Activated naive CD4-positive, alpha-beta T cell treated with Interleukin-2 at 50 U/mL for 16 hours (primary cell): ENCODE measurements at regions not wholly inside any gene's neighbourhood (a gene's known extent, or its start where the extent isn't known, plus 50 kb on each side); places are given as distances from the start of the nearest gene placed in this dataset.

Source experiments
- DNase-seq: peaks from one replicate; pipeline ENCODE4 v3.0.0-alpha.2; 2020

DNA sequence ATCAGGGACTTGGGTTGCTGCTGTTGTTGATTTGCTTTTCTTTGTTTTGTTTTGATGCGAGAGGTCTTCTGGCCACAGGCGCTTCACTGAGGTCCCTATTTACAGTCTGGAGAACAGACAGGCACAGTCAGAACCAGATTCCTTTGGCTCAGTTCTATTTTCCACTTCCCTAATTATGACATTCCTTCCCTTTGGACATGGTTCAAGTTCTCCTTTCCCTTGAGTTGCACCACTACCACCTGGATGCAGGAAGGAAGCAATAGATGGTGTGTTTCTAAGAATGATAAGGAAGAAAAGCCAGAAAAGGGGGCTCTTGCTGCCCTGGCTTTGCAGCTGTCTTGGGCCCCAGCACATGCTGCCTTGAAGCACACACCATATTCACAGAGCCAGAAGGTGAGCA lies 160.6 kb downstream of the MAF start:
- no peak for DNase-seq

DNA sequence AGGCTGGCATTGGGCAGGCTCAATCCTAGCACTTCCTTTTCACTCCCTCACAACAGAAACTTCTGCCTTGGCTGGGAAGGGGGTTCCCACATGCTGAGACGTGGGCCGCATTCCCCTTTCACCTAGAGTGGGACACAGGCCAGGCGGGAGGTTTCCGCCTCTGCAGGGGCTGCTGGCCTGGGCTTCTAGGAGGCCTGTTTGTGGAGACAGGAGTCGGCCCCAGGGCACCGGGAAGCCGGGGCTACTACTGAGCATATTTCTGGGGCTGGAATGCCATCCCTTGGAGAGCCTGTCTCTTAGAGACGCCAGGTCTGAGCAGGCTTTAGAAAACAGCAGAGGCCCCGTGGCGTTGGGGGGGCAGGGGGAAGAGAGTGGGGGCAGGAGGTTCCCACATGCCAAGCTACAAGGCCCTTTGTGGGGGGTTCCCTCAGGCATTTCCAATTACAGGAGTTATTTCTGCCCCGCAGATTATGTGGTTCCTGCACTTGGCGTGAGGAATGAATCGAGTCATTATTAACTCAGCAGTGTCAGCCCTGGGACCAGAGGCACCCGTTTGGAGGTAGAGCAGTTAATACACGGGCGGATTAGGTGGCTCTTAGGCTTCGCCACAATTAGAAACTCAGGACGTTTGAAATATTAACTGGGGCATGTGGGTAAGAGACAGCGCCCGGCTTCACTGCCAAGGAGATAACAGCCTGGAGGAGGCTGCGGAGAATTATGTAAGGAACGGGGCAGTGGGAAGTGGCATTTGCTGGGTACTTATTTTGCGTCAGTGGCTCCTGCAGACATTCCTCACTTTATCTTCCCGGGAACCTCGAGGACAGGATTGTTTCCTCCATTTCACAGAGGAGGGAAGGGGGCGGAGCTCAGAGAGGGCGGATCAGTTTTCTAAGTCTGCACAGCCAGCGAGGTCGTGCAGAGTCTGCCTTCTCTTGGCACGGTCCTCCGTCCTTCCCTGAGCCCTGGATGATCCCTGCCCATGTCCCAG lies 162.5 kb downstream of the MAF start:
- no peak for DNase-seq

DNA sequence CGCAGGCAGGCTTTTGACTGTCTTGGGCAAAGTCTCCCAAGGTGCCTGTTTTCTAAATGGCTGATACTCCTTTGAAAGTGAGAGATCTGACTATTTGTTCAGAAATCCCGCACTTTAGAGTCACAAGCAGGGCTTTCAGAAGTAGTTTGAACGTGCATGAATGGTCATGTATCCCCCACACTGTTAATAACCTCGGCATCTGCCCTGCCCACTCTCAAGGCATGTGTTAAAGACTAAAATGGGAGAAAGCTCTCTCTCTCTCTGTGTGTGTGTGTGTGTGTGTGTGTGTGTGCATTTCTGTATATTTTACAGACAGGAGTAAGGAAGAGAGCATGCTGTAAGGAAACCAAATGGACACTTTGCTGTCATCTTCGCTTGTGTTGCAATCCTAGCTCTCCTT lies 163.7 kb downstream of the MAF start:
- no peak for DNase-seq

DNA sequence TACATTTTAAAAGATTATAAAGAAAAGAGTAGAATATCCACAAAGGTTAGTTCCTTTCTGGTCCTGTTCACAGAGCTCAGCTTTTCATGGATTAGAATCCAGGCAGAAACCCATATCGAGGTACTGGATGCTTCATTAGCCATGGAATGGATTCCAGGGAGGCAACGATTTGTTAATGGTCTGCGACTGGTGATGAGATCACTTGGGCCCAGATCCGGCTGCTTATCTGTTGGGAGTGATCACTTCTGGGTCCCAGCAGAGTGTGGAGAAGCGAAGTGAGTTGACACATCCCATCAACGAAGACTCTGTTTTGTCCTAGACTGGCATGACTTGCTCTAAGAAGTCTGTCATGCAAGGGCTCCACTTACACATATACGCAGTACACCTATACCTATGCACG lies 165.8 kb downstream of the MAF start:
- no peak for DNase-seq

DNA sequence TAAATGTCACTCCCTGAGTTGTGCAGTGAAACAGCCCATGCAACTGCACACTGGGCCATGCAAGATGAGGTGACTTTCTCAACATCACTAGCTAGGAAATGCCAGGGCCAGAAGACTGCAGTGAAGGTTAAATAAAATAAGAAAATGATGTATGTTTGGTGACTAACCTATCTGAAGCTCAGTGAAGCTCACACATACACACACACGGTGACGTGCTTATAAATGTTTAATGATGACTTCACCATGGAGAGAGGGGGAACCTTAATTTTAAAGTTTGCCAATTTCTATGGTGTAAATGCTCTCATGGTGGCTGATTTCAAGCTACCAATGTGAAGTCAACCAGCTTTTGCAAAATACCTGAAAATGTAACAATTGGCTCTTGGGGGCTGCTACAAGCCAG lies 166.4 kb downstream of the MAF start:
- no peak for DNase-seq

DNA sequence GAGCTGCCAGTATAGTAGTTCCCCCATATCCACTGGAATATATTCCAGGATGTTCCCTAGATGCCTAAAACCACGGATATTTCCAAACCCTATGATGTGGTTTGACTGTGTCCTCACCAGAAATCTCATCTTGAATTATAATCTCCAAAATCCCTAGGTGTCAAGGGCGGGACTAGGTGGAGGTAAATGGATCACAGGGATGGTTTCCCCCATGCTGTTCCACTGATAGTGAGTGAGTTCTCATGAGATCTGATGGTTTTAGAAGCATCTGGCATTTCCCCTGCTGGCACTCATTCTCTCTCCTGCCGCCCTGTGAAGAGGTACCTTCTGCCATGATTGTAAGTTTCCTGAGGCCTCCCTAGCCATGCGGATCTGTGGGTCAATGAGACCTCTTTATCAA lies 168.6 kb downstream of the MAF start:
- no peak for DNase-seq

DNA sequence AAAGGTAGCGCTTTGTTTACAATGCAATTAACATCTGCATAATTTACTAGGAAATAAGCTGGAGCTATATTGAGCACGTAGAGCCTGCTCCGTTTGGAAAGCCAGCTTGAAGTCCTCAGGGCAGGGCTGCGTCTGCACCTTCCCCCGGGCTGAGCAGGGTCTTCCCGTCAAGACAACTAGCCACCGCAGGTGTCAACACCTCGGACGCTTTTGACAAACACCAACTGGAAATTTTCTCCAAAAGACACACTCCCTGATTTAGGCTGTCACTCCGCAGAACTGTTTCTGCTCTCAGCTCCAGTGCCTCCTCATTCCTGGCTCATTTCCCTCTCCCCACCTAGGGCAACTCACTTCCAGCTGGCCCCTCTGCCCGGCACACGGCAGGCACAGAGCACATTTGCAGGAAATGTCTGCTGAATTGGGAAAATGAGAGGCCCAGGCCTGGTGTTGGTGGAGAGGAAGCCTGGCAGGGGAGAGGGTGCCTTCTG lies 170.3 kb downstream of the MAF start:
- DNase-seq = no peak

DNA sequence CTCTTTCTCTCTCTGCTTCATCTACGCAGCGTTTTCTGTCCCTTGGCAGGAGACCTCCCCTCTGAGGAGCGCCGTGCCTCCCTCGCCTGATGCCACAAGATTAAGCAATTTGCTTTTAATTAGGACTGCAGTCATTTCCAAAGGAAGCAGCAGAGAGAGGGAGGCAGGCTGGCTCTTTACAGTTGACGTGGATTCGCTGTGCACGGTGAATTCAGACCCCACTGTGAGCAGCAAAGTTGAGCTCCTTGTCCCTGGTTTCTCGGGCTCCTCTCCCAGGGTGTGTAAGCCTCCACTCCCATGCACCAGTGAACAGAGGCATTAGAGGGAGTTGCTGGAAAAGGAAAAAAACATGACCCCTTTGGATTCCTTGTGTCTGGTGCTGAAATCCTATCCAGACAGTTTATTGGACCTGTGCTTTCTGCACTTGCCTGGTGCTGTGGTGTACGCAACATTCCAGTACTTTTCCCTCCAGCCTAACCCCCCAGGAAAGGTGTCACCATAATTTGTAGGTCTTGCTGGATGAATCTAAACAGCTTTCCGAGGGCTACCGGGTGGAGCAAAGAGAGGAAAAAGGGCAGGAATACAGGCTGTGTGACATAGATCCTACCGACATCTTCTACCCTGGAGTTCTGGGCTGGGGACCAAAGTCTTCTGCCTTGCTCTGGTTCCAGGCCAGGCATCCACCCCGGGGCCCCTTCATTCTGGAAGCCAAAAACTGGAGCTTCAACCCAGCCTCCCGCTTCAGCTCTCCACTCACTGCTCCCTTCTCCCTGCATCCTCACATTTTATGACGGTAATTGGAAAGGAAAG lies 171.0 kb downstream of the MAF start:
- no peak for DNase-seq

DNA sequence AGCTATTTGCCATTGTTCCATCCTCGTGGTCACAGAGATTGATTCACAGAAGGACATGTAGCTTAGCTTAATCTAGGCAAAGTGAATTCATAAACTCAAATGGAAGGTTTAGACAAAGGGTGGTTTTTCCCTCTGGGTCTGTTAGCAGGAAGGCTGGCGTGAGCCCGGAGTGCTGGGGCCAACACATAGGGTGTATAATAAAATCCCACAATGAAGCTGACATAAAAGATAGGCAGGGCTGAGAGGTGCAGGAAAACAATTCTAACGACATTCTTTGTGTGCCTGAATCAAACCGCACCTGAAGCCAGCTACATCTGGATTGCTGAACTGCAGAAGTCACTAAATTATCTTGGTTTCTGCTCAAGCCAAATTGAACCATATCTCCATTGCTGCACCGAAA lies 173.9 kb downstream of the MAF start:
- no peak for DNase-seq

DNA sequence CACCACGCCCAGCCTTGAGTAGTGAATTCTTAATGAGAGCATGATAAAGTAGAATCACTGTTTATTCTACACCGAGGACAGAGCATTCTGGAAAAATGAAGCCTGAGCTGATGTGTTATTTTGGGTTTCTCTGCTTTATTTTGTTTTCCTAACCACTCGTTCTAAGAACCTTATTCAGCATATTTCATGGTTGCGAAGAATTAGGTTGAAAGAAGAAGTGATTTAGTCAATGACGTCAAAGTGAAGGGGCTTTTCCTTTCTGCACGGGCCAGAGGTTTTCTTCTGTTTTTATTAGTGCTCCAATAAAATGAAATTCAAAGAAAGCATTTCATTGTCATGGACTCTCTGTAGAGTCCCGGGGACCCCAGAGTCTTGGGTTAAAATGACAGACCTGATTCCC lies 178.5 kb downstream of the MAF start:
- no peak for DNase-seq

DNA sequence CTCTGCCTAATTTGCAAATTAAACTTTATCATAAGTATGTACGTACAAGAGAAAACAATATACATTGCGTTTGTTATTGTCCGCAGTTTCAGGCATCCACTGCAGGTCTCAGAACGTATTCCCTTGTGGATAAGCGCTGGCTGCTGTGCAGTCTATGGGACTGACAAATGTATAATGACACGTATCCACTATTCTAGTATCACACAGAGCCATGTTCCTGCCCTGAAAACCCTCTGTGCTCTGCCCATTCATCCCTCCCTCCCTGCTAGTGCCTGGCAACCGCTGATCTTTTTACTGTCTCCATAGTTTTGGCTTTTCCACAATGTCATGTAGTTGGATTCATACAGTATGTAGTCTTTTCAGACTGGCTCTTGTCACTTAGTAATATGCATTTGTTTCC lies 179.4 kb downstream of the MAF start:
- no peak for DNase-seq

DNA sequence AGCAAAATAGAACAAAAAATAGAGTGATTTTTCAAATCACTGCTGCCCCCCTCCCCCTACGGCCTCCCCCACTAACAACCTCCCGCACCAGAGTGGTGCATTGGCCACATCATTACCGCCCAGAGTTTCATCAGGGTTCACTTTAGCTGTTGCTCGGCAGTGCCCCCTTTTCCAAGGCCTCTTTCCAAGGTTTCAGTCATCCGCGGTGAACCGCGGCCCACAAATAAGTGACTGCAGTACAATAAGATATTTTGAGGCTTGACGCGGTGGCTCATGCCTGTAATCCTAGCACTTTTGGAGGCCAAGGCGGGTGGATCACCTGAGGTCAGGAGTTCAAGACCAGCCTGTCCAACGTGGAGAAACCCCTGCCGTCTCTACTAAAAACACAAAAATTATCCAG lies 180.0 kb downstream of the MAF start:
- no peak for DNase-seq

DNA sequence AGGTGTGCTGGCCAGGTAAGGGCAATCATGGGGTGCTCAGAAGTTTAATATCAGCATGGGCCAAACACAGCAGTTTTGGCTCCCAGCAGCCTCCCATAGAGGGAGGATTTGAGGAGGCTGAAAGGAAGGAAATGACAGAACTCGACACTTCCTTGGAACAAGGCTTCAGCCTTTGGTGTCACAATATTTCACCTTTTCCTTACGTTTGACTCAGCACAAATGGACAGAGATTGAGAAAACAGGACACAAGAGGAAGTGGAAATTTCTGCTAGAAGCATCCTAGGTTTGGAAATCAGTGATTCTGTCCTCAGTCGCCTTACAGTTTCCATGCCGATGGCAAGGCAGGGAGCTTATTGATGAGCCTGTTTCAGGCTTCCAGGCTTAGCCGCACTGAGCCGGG lies 181.4 kb downstream of the MAF start:
- no peak for DNase-seq

DNA sequence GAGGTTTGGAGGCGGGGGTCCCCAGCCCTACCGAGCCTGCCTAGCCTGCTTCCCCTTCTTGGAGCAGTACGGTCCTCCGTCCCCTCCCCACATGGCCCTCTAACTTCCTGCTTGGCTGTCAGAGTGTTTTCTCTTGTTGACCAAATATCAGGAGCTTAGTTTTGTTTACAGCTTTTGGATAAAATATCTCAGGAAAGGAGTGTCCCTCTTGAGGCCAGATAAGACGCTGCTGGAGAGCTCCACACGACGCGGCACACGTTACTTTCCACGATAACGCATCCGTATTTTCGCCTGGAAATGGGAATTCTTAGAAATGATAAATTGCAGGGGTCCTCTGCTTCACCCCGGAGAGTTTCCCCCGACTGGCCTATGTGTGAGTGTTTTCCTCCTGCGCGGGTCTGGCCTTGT lies 182.9 kb downstream of the MAF start:
- DNase-seq = no peak

DNA sequence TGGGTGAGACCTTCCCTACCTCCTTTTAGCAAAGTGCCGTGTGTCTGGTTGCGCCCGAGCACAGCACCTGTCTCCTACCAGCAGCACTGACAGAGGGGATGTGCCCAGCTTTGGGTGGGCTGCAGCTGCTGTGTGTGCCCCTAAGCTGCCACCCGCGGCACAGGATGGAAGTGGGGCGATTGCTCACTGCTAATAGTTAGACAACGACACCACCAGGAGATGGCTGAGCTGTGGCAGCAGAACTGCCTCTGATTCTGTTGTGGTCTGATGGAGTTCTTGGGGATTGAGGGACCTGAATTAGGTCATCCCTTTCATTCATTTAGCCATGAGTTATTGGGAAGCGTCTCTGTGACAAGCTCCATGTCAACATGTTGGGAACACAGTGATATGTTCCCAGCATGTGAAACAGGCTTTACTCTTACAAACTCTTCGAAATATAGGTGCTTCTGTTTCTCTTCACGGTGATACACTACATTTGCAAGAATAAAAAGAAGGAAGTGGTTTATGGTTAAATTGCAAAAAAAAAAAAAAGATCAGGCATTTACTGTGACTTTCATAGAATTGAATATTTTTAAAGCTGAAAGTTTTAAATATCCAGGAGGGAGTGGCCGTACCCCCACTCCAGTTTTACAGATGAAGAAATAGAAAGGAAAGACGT lies 184.4 kb downstream of the MAF start:
- peak; percentile 5 for DNase-seq

DNA sequence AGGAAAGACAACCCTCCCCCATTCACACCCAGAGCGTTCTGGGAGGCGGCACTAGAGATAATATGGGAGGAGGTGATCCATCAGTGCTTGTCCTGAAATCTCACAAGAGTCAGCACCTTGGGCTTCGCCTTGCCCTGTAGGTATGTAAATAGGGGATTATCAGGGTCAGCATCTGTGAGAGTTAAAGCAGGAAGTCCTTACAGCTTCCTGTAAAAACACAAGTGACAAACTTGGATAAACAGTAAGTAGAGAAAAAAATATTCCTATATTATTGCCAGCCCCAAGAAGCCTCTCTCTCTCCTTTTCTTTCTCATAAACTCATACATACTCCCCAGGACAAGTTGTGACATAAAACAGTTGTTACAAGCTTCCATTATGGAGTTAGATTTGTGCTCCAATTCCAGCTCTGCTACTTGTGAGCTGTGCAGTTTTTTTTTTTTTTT lies 187.7 kb downstream of the MAF start:
- no peak for DNase-seq

DNA sequence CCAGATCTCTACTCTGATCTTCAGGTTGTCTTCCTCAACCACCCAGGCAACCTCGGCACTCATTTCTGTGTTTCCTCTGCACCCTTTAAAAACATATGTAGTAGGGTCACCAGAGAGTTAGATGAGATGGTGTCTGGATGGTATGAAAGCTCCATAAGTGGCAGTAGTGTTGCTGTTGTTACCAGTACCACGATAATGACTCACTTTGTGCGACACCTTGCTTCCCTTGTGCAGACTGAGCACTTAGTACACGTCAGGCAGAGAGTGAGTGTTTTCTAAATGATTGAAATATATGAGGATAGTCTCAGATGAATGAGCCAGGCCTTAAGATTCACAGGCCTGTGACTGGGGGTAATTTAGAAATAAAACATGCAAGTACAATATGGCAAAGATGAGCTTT lies 188.7 kb downstream of the MAF start:
- DNase-seq = no peak

DNA sequence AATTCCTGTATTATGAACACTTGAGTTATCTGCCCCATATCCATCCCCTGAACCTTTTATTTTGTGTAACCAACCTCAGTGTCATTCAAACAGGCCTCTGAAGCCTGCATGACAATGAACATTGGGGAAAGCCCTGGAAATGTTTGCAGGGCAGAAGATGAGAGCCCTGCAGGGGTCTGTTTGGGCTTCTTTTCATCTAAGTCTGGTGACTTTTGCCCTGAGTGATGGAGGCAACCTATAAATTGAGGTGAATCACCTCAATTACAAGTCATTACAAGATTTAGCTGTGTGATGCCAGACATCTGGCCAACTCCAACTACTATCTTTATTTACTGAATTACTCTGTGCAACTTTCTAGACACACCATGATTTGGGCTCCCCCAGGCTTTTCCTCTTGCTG lies 189.2 kb downstream of the MAF start:
- DNase-seq = no peak

DNA sequence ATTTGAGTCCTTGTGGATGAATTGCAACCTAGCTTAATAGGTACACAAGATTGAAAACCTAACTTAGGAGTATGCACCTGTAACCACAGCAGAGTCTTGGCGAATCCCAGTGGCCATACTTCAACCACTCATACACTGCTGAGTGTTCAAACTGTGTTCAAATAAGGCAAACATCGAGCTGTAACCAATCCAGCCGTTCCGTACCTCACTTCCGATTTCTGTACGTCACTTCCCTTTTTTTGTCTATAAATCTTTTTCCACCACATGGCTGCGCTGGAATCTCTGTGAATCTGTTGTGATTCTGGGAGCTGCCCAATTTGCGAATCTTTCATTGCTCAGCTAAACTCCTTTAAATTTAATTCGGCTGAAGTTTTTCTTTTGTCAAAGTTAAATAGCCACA lies 190.6 kb downstream of the MAF start:
- no peak for DNase-seq

DNA sequence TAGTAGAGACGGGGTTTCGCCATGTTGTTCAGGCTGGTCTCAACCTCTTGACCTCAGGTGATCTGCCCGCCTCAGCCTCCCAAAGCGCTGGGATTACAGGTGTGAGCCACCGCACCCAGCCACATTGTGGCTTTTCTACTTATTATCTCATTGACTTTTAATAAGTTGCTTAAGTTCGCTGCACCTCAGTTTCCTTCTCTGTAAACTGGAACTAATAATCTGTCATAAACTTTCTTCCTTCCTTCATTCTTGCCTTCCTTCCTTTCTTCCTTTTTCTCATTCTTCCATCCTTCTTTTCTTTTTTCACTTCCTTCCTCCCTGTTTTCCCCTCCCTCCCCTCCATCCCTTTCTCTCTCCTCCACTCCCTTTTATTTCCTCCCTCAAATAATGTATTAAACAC lies 192.2 kb downstream of the MAF start:
- no peak for DNase-seq

DNA sequence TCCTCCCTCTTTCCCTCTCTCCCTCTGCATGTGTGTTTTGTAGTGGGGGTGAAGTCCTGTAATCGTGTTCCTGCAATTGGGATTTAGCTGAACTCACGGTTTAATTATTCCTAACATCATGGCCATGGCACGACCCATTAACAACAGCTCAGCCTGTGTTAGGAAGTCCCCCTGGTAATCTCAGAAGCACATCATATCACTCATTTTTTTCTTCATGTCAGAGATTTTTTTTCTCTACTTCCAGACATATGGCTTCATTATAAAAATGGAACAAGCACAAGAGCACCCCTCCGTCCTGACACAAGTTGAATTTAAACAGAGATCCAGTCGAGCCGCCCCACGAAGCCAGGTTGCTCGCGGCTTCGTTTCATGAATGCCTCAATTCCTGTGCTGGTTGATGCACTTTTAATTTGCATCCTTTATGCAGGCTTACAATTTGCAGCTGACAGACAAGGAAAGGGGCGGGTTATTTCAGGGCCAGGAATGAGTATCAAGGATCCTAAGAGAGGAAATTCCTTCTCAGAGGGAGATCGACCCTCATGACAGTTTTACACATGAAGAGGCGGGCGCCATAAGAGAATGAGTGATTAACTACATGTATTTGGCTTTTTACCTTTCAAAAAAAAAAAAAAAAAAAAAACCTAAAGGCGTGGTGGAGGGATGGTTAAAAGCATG lies 192.9 kb downstream of the MAF start:
- no peak for DNase-seq

DNA sequence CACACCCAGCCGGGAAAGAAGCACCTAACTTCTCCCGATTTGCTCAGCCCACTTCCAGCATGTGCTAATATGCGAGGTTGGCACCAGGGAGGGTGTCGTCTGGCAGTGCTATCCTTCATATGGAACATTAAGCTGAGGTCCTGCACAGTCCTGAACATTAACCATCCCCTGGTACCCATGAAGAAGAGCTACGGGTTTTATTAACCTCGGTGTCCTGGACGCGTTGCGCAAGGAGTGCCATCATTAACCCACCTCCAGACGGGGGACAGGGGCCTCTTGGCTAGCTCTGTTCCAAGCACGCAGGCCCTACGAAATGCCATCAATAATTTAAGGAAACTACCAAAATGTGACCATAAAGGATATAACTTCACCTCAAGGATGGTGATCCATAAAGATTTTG lies 193.5 kb downstream of the MAF start:
- DNase-seq = no peak

DNA sequence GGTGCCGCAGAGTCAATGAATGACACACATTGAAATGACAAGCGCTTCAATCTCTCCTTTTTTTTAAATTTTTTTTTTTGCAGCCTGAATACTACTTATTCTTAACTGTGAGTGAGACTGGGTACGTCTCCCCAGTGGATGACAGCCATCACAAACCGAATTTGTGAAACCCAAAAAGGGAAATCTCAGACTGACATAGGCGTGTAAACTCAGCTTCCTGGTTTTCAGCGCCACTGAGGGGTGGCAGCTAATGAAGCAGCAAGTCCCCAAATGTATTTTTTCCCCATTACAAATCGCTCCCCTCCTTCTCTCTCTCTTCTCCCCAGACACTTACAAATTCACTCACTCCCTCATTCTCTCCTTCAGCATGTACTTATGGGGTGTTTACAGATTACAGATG lies 196.0 kb downstream of the MAF start:
- DNase-seq = no peak
